ENCODE measurements at regions not wholly inside any gene's neighbourhood (a gene's known extent, or its start where the extent isn't known, plus 50 kb on each side); places are given as distances from the start of the nearest gene placed in this dataset.

DNA sequence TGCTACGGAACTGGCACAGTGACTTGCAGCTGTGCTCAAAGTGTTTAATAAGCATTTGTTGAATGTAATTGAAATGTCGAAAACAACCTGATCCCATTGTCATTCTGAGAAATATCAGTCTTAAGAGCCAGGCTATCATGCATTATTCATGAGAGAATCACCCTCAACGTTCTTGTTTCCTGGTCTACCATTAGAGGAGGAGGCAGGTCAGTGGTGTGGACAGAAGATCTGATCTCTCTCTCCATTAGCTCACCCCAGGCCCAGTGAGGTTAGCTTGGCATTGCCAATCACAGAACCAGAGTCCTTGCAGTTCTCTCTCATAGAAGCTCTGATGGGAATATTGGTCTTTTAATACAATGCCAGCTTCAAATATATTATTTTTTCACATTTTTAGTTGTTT is 121.1 kb upstream of the SPON1 start:
- Histone ChIP-seq H3K9me3 (no peaks in the 10 kb centered on the region), H3K27me3 (no peaks in the 10 kb centered on the region), H3K36me3 (no peaks in the 10 kb centered on the region), H3K4me1 (no peaks in the 10 kb centered on the region), H3K4me3 (ENCODE audit: low read depth, low read length) (no peak overlapping the region)
- DNase-seq, result no peak
- TF ChIP-seq, protein P1, sequence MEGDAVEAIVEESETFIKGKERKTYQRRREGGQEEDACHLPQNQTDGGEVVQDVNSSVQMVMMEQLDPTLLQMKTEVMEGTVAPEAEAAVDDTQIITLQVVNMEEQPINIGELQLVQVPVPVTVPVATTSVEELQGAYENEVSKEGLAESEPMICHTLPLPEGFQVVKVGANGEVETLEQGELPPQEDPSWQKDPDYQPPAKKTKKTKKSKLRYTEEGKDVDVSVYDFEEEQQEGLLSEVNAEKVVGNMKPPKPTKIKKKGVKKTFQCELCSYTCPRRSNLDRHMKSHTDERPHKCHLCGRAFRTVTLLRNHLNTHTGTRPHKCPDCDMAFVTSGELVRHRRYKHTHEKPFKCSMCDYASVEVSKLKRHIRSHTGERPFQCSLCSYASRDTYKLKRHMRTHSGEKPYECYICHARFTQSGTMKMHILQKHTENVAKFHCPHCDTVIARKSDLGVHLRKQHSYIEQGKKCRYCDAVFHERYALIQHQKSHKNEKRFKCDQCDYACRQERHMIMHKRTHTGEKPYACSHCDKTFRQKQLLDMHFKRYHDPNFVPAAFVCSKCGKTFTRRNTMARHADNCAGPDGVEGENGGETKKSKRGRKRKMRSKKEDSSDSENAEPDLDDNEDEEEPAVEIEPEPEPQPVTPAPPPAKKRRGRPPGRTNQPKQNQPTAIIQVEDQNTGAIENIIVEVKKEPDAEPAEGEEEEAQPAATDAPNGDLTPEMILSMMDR (IDR thresholded peaks at IDR 0.05; ENCODE audit: low read depth, low read length), result no peak

DNA sequence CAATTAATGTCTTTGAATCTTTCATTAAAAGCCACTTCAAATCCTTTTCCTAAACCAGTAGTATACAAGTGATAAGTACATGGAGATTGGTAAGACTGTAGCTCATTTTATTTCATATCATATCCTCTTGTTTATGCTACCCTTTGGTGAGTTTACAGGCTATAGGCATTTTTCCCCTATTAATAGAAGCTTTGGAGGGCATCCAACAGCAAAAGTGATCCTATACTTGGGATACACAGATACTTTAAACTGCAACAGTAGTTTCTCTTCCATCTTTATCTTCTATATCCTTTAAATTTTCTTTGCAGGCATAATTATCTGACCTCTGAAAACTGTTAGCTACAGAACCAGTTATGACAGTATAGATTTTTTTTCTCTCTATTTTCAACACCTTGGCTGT is 114.5 kb upstream of the SPON1 start:
- no peaks in the 10 kb centered on the region for H3K27me3 ChIP-seq
- DNase-seq, result no peak

DNA sequence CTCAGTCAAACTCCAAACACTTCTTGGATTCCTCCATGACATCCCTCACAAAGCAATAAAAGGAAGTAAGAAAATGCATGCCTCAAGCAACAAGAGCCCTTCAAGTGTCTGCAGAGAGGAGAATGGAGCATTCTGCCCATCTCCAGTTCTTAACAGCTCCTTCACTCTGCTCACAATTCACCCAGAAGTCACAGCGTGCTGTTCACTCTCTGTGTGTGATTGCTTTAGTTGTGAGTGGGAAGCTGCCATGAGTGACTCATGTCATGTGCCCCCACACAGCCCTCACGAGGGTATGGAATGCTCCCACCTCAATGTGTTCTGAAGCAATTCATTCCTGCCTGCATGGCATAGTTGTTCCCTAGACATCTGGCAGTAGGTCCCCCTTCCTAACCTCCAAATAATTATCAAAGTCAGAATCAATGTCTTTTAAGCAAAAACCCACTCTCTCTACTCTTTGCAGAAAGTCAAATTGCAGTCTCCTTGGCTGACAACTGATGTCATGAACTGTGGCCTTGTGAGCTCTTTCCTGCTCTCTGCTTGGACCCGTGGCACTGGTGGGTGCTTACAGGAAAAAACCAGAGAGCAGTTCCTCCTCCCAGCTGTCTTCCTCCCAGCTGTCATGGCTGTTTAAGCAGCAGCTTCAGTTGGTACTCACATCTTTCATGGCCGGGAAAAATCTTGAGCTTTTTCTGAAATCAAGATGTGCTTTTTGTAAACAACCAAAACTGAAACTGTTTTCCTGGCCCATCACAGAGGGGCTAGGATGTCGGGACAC is 112.1 kb upstream of the SPON1 start:
- no peak for DNase-seq
- TF ChIP-seq, protein P1 (IDR thresholded peaks at IDR 0.05; ENCODE audit: low read depth, low read length), result no peak

More for the DNA sequence above, 114.5 kb upstream of the SPON1 start:
- Histone ChIP-seq H3K4me3 (ENCODE audit: low read depth, low read length) (no peak overlapping the region), H3K9me3 (no peaks in the 10 kb centered on the region), H3K4me1 (no peaks in the 10 kb centered on the region), H3K36me3 (no peaks in the 10 kb centered on the region)
- TF ChIP-seq, protein P1 (IDR thresholded peaks at IDR 0.05; ENCODE audit: low read depth, low read length), result no peak

DNA sequence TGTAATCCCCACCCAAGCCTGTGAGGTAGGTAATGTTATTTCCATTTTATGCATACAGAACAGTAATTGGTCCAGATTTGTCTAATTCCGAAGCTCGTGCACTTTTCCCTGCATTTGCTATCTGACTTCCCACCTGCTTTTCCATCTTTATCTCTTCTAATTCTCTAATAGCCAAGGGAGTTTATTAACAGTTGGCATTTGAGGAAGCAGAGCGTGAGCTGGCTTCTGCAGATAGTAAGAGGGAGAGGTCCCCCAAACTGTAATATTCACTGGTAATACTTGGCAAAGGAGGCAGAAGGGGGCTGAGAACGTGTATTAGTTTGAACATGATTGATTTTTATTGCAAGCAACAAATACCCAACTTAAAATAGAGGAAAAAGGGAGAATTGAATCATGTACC is 110.8 kb upstream of the SPON1 start:
- Histone ChIP-seq H3K36me3 (no peaks in the 10 kb centered on the region), H3K4me3 (ENCODE audit: low read depth, low read length) (no peak overlapping the region), H3K4me1 (no peaks in the 10 kb centered on the region), H3K27me3 (no peaks in the 10 kb centered on the region), H3K9me3 (no peaks in the 10 kb centered on the region)
- TF ChIP-seq, protein P1 (IDR thresholded peaks at IDR 0.05; ENCODE audit: low read depth, low read length), result no peak
- no peak for DNase-seq

More for the DNA sequence above, 112.1 kb upstream of the SPON1 start:
- no peaks in the 10 kb centered on the region for H3K27me3 ChIP-seq
- H3K36me3 ChIP-seq, result no peaks in the 10 kb centered on the region
- H3K4me1 ChIP-seq, result no peaks in the 10 kb centered on the region
- H3K4me3 ChIP-seq (ENCODE audit: low read depth, low read length), result no peak overlapping the region
- H3K9me3 ChIP-seq, result no peaks in the 10 kb centered on the region

DNA sequence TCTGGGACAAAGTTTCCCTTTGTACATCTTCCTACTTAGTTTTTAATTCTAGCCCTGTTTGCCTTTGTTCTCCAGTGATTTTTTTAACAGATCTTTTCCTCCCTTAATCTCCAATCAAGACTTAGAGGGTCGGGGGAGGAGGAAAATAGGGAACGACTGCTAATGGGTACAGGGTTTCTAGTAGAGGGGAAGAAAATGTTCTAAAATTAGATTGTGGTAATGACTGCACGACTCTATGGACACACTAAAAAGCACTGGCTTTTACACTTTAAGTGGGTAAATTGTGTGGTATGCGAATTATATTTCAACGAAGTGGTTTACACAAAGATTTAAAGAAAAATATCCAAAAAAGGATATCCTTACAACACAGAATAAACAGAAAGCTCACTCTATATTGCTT is 110.0 kb upstream of the SPON1 start:
- Histone ChIP-seq H3K36me3 (no peaks in the 10 kb centered on the region), H3K4me1 (no peaks in the 10 kb centered on the region), H3K4me3 (ENCODE audit: low read depth, low read length) (no peak overlapping the region), H3K27me3 (no peaks in the 10 kb centered on the region), H3K9me3 (no peaks in the 10 kb centered on the region)
- TF ChIP-seq, protein P1 (IDR thresholded peaks at IDR 0.05; ENCODE audit: low read depth, low read length), result no peak
- no peak for DNase-seq

DNA sequence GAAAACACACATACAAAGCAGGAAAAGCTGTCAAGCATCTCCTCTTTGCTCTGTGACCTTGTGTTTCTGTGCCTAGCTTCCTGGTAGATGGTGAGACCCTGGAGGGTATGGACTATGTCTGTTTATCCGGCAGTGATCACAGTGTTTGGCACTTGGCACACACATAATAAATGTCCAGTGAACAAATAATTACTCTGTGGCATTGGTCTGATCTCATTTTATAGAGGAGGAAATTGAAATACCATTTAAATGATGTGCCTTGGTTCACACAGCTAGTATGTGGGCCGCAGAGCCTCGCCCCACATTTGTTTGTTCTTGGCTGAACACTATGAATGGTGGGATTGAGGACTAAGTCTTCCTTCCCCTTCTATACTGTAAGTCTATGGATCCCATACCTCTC is 104.7 kb upstream of the SPON1 start:
- H3K9me3 ChIP-seq, result no peaks in the 10 kb centered on the region
- TF ChIP-seq, protein P1 (IDR thresholded peaks at IDR 0.05; ENCODE audit: low read depth, low read length), result no peak
- no peak overlapping the region for H3K4me3 ChIP-seq (ENCODE audit: low read depth, low read length)
- no peaks in the 10 kb centered on the region for H3K4me1 ChIP-seq
- H3K36me3 ChIP-seq, result no peaks in the 10 kb centered on the region
- H3K27me3 ChIP-seq, result no peaks in the 10 kb centered on the region
- no peak for DNase-seq

Measured in BE2C (cell line).